ENCODE measurements at regions not wholly inside any gene's neighbourhood (a gene's known extent, or its start where the extent isn't known, plus 50 kb on each side); places are given as distances from the start of the nearest gene placed in this dataset.

- Histone ChIP-seq H3F3A (ENCODE audit: insufficient read depth) (no peaks in the 10 kb centered on the region), H2AFZ (no peak overlapping the region), H3K79me2 (ENCODE audit: insufficient read depth) (no peaks in the 10 kb centered on the region), H3K4me1 (ENCODE audit: insufficient read depth) (no peaks in the 10 kb centered on the region), H3K9me3 (ENCODE audit: low read depth) (no peaks in the 10 kb centered on the region), H3K27me3 (replicated peaks; ENCODE audit: insufficient read depth) (no peaks in the 10 kb centered on the region), H3K27ac (no peak overlapping the region), H4K20me1 (ENCODE audit: insufficient read depth) (no peaks in the 10 kb centered on the region), H3K9me2 (ENCODE audit: insufficient read depth) (no peaks in the 10 kb centered on the region), H3K4me3 (no peak overlapping the region), H3K4me2 (ENCODE audit: unreplicated experiment) (no peak overlapping the region), H3K9ac (no peak overlapping the region), H3K36me3 (ENCODE audit: low read depth) (no peaks in the 10 kb centered on the region)
- in situ Hi-C loops (cut with MboI) = no loop called here
- DNase-seq = no peak
- TF ChIP-seq EZH2 (IDR thresholded peaks at IDR 0.05; ENCODE audit: insufficient read depth, poor library complexity, severe bottlenecking) (no peak), EZH2phosphoT487 (IDR thresholded peaks at IDR 0.05; ENCODE audit: insufficient read depth, low read depth) (no peak)
Measured at GRCh38 chr1:99539131-99539530, 106.8 kb upstream of the PALMD start.

- peak; percentile 13 for DNase-seq
- no peaks in the 10 kb centered on the region for H3K4me1 ChIP-seq (ENCODE audit: insufficient read depth)
- 81 to 86% methylated on average over 1 of the region's 1 CpG for WGBS, 2 experiments (ENCODE audit: low coverage in 1 of 2, low lambda C conversion rate in 2 of 2, missing lambda C conversion rate in 2 of 2)
Measured at GRCh38 chr1:99540744-99541143, 105.2 kb upstream of the PALMD start.

GRCh38 chr1:99544328-99544727 lies 101.6 kb upstream of the PALMD start:
- Histone ChIP-seq H3K9ac (no peak overlapping the region), H3K79me2 (ENCODE audit: insufficient read depth) (no peaks in the 10 kb centered on the region), H2AFZ (no peak overlapping the region), H4K20me1 (ENCODE audit: insufficient read depth) (no peaks in the 10 kb centered on the region), H3K9me2 (ENCODE audit: insufficient read depth) (no peaks in the 10 kb centered on the region), H3K27ac (no peak overlapping the region), H3F3A (ENCODE audit: insufficient read depth) (no peaks in the 10 kb centered on the region), H3K4me1 (ENCODE audit: insufficient read depth) (peaks cover 13% of the 10 kb centered on the region), H3K4me3 (no peak overlapping the region), H3K9me3 (ENCODE audit: low read depth) (no peaks in the 10 kb centered on the region), H3K27me3 (replicated peaks; ENCODE audit: insufficient read depth) (no peaks in the 10 kb centered on the region), H3K4me2 (ENCODE audit: unreplicated experiment) (no peak overlapping the region), H3K36me3 (ENCODE audit: low read depth) (no peaks in the 10 kb centered on the region)
- peak; percentile 39 for DNase-seq
- 4 to 9% methylated on average over 1 of the region's 1 CpG for WGBS, 2 experiments (ENCODE audit: low coverage in 1 of 2, low lambda C conversion rate in 2 of 2, missing lambda C conversion rate in 2 of 2)
- in situ Hi-C loops (cut with MboI) = no loop called here
- no peak for TF ChIP-seq EZH2phosphoT487 (IDR thresholded peaks at IDR 0.05; ENCODE audit: insufficient read depth, low read depth)
- TF ChIP-seq EZH2 (IDR thresholded peaks at IDR 0.05; ENCODE audit: insufficient read depth, poor library complexity, severe bottlenecking) = no peak

More at GRCh38 chr1:99540744-99541143, 105.2 kb upstream of the PALMD start:
- H3K27ac ChIP-seq = no peak overlapping the region
- H3K9me2 ChIP-seq (ENCODE audit: insufficient read depth) = no peaks in the 10 kb centered on the region
- H4K20me1 ChIP-seq (ENCODE audit: insufficient read depth) = no peaks in the 10 kb centered on the region
- no peak overlapping the region for H2AFZ ChIP-seq
- H3K4me2 ChIP-seq (ENCODE audit: unreplicated experiment) = no peak overlapping the region
- no peaks in the 10 kb centered on the region for H3K79me2 ChIP-seq (ENCODE audit: insufficient read depth)
- no peak overlapping the region for H3K4me3 ChIP-seq
- in situ Hi-C loops (cut with MboI) = no loop called here
- H3K9me3 ChIP-seq (ENCODE audit: low read depth) = no peaks in the 10 kb centered on the region
- H3F3A ChIP-seq (ENCODE audit: insufficient read depth) = no peaks in the 10 kb centered on the region
- no peak overlapping the region for H3K9ac ChIP-seq
- no peaks in the 10 kb centered on the region for H3K27me3 ChIP-seq (replicated peaks; ENCODE audit: insufficient read depth)
- TF ChIP-seq EZH2phosphoT487 (IDR thresholded peaks at IDR 0.05; ENCODE audit: insufficient read depth, low read depth) (no peak), EZH2 (IDR thresholded peaks at IDR 0.05; ENCODE audit: insufficient read depth, poor library complexity, severe bottlenecking) (no peak)
- H3K36me3 ChIP-seq (ENCODE audit: low read depth) = no peaks in the 10 kb centered on the region

GRCh38 chr1:99546432-99547416 lies 99.2 kb upstream of the PALMD start:
- in situ Hi-C loops (cut with MboI) = no loop called here
- no peak overlapping the region for H3K4me3 ChIP-seq
- TF ChIP-seq EZH2phosphoT487 (IDR thresholded peaks at IDR 0.05; ENCODE audit: insufficient read depth, low read depth) (no peak), EZH2 (IDR thresholded peaks at IDR 0.05; ENCODE audit: insufficient read depth, poor library complexity, severe bottlenecking) (no peak)
- no peak overlapping the region for H2AFZ ChIP-seq
- H3K9ac ChIP-seq = no peak overlapping the region
- peak; percentile 42 for DNase-seq
- H3K9me3 ChIP-seq (ENCODE audit: low read depth) = no peaks in the 10 kb centered on the region
- H4K20me1 ChIP-seq (ENCODE audit: insufficient read depth) = no peaks in the 10 kb centered on the region
- no peaks in the 10 kb centered on the region for H3F3A ChIP-seq (ENCODE audit: insufficient read depth)
- H3K79me2 ChIP-seq (ENCODE audit: insufficient read depth) = no peaks in the 10 kb centered on the region
- H3K27ac ChIP-seq = no peak overlapping the region
- H3K9me2 ChIP-seq (ENCODE audit: insufficient read depth) = no peaks in the 10 kb centered on the region
- WGBS, 2 experiments (ENCODE audit: low coverage in 1 of 2, low lambda C conversion rate in 2 of 2, missing lambda C conversion rate in 2 of 2) = 94 to 98% methylated on average over 3 of the region's 3 CpGs
- no peak overlapping the region for H3K4me2 ChIP-seq (ENCODE audit: unreplicated experiment)
- H3K36me3 ChIP-seq (ENCODE audit: low read depth) = no peaks in the 10 kb centered on the region
- peaks cover 13% of the 10 kb centered on the region for H3K4me1 ChIP-seq (ENCODE audit: insufficient read depth)
- H3K27me3 ChIP-seq (replicated peaks; ENCODE audit: insufficient read depth) = no peaks in the 10 kb centered on the region

Data from GM23248 (cell line).